ENCODE measurements at regions not wholly inside any gene's neighbourhood (a gene's known extent, or its start where the extent isn't known, plus 50 kb on each side); places are given as distances from the start of the nearest gene placed in this dataset.

GRCh38 chr1:185564816-185565215 lies 169.4 kb upstream of the HMCN1 start:
- Histone ChIP-seq H2BK120ac (ENCODE audit: low read depth, low read length) (peak overlapping the region; percentile 83), H3K4me1 (ENCODE audit: control insufficient read depth, insufficient read depth, low read length) (peaks cover 9% of the 10 kb centered on the region), H2BK5ac (ENCODE audit: low read depth, low read length, poor library complexity, severe bottlenecking) (peak overlapping the region; percentile 79), H3K4me3 (ENCODE audit: insufficient read depth, low read depth, low read length) (no peak overlapping the region), H3K23ac (ENCODE audit: low read depth, low read length) (no peak overlapping the region; the same call in 1 of the 2 replicates), H4K5ac (ENCODE audit: low read depth, low read length) (peak overlapping the region; percentile 97), H3K27ac (ENCODE audit: insufficient read depth, low read length) (peak overlapping the region; percentile 44; the same call in 1 of the 2 replicates), H3K9me3 (ENCODE audit: control insufficient read depth, insufficient read depth, low read length) (no peaks in the 10 kb centered on the region; the same call in 1 of the 2 replicates), H2AK9ac (replicated peaks; ENCODE audit: low read depth, low read length, poor library complexity) (no peak overlapping the region), H3K4me2 (ENCODE audit: low read depth, low read length) (no peak overlapping the region), H2AK5ac (ENCODE audit: low read depth, low read length) (peak overlapping the region; percentile 20), H3K14ac (replicated peaks; ENCODE audit: low read depth, low read length) (no peak overlapping the region; the same call in 1 of the 2 replicates), H4K8ac (ENCODE audit: low read depth in 2 of 2, low read length in 2 of 2) (peak overlapping the region in 1 of 2 experiments; percentile 64; a peak in 2 of 4 replicates), H3K79me1 (ENCODE audit: low read depth in 1 of 2, low read length in 2 of 2) (no peaks in the 10 kb centered on the region), H2AFZ (replicated peaks; ENCODE audit: low read length, poor library complexity) (no peak overlapping the region), H3K36me3 (ENCODE audit: control insufficient read depth, insufficient read depth, low read length) (no peaks in the 10 kb centered on the region), H4K91ac (ENCODE audit: insufficient read depth, low read depth, low read length) (peak overlapping the region; percentile 87), H3K9ac (ENCODE audit: low read depth, low read length) (no peak overlapping the region), H3K27me3 (ENCODE audit: control insufficient read depth, insufficient read depth, low read length) (no peaks in the 10 kb centered on the region), H3K9me1 (ENCODE audit: insufficient read depth, low read length) (no peaks in the 10 kb centered on the region), H3K56ac (ENCODE audit: extremely low read depth, insufficient read depth, low read length) (no peak overlapping the region; the same call in 1 of the 2 replicates), H2BK15ac (ENCODE audit: low read depth, low read length) (peak overlapping the region; percentile 38; the same call in 2 of the 3 replicates), H2BK20ac (ENCODE audit: low read depth, low read length) (peak overlapping the region; percentile 79), H3K4ac (ENCODE audit: low read depth, low read length) (peak overlapping the region; percentile 71), H4K20me1 (ENCODE audit: insufficient read depth, low read length) (no peaks in the 10 kb centered on the region), H3K18ac (ENCODE audit: low read depth, low read length) (peak overlapping the region; percentile 87; the same call in 1 of the 2 replicates)
- TF ChIP-seq RFX5 (IDR thresholded peaks at IDR 0.05; ENCODE audit: low read depth, low read length): no peak
- TF ChIP-seq BHLHE40 (IDR thresholded peaks at IDR 0.05; ENCODE audit: low read depth, low read length): no peak
- TF ChIP-seq NFE2L2 (IDR thresholded peaks at IDR 0.05; ENCODE audit: low read depth, low read length): no peak
- TF ChIP-seq SMC3 (IDR thresholded peaks at IDR 0.05; ENCODE audit: low read depth, low read length): no peak
- no peak for TF ChIP-seq RCOR1 (IDR thresholded peaks at IDR 0.05; ENCODE audit: insufficient replicate concordance, low read length)
- TF ChIP-seq FOS (IDR thresholded peaks at IDR 0.05; ENCODE audit: low read depth, low read length): no peak
- TF ChIP-seq ELK1 (IDR thresholded peaks at IDR 0.05; ENCODE audit: borderline replicate concordance, low read depth, low read length): no peak
- no peak for TF ChIP-seq MXI1 (IDR thresholded peaks at IDR 0.05; ENCODE audit: borderline replicate concordance, low read depth, low read length)
- no peak for TF ChIP-seq USF2 (IDR thresholded peaks at IDR 0.05; ENCODE audit: low read depth, low read length)
- TF ChIP-seq CEBPB (IDR thresholded peaks at IDR 0.05; ENCODE audit: low read depth, low read length): no peak
- TF ChIP-seq MAZ (IDR thresholded peaks at IDR 0.05; ENCODE audit: borderline replicate concordance, low read depth, low read length): no peak
- TF ChIP-seq RAD21 (IDR thresholded peaks at IDR 0.05; ENCODE audit: low read length): no peak
- TF ChIP-seq CTCF (conservative IDR thresholded peaks at IDR 0.05; ENCODE audit: low read depth, low read length): no peak
- no peak for TF ChIP-seq MAFK (IDR thresholded peaks at IDR 0.05; ENCODE audit: low read depth, low read length)
- no peak for TF ChIP-seq CHD1 (IDR thresholded peaks at IDR 0.05; ENCODE audit: low read depth, low read length)
- in situ Hi-C loops (cut with MboI; ENCODE audit: low sequenced_read_pairs): no loop called here
- WGBS, 2 experiments (ENCODE audit: extremely low coverage in 2 of 2, insufficient read length in 1 of 2): no CpG with 5 or more reads among the region's 1 CpG
- intact Hi-C loops (cut with micrococcal nuclease): no loop called here
- ChIA-PET POLR2A (ENCODE audit: unreplicated experiment) (no interaction called here), CTCF (interaction anchor here (1.0 kb wide), 1 partner anchor 31 kb away, joined by 5 read pairs; no protein-coding TSS in a partner anchor)
- DNase-seq (no peak), ATAC-seq (ENCODE audit: low read depth) (no peak)
- BruUV-seq (replicated peaks): no TSS peak
- dilution Hi-C loops (cut with HindIII; ENCODE audit: low sequenced_read_pairs, unreplicated experiment): no loop called here

Data from IMR-90 (cell line).